ENCODE measurements at regions not wholly inside any gene's neighbourhood (a gene's known extent, or its start where the extent isn't known, plus 50 kb on each side); places are given as distances from the start of the nearest gene placed in this dataset.

- TF ChIP-seq EZH2 (IDR thresholded peaks at IDR 0.05): no peak
- no peak for TF ChIP-seq POLR2AphosphoS5 (IDR thresholded peaks at IDR 0.05; ENCODE audit: borderline replicate concordance, low read depth, low read length)
These were observed 85.2 kb upstream of the TRABD2B start for GRCh38 chr1:48082271-48082962.

All from SK-N-MC (cell line).